Upper lobe of left lung (tissue), 6 donors: ENCODE measurements at regions not wholly inside any gene's neighbourhood (a gene's known extent, or its start where the extent isn't known, plus 50 kb on each side); places are given as distances from the start of the nearest gene placed in this dataset.

Source experiments
- ATAC-seq, 2 donors: fragments of 200-7000 bp; cut with Tn5 transposase; one replicate each; pipeline ENCODE4 v1.9.1; 2022; ENCODE audit warnings: mild to moderate bottlenecking in 2 of 2, moderate library complexity in 2 of 2; ENCODE audit not compliant: low FRiP score in 2 of 2
- DNase-seq, 2 donors: peaks; one replicate each; pipeline ENCODE4 v3.0.0-alpha.2; 2019 to 2020
- H3K27ac ChIP-seq, 4 donors: fragments of 200-600 bp; sonication (generic); one replicate each; pipeline ENCODE4 v1.5.1; 2016 to 2019
- H3K27me3 ChIP-seq, 4 donors: fragments of 200-600 bp; sonication (generic); one replicate each; pipeline ENCODE4 v1.5.1; 2017 to 2019
- H3K36me3 ChIP-seq, 4 donors: fragments of 200-600 bp; sonication (generic); one replicate each; pipeline ENCODE4 v1.5.1; 2016 to 2019
- H3K4me1 ChIP-seq, 4 donors: fragments of 200-600 bp; sonication (generic); one replicate each; pipeline ENCODE4 v1.5.1; 2018 to 2019
- H3K4me3 ChIP-seq, 4 donors: fragments of 200-600 bp; sonication (generic); one replicate each; pipeline ENCODE4 v1.5.1; 2017 to 2019; ENCODE audit warnings: mild to moderate bottlenecking in 2 of 4, moderate library complexity in 1 of 4
- H3K9me3 ChIP-seq, 4 donors: fragments of 200-600 bp; sonication (generic); one replicate each; pipeline ENCODE4 v1.5.1; 2018 to 2019
- CTCF ChIP-seq, 6 experiments: fragments of 450-650 bp in 4 of 6; fragments of 200-600 bp in 2 of 6; sonication (generic) in 2 of 6; IDR thresholded peaks; one replicate each; pipeline ENCODE4 v1.5.1; 2016 to 2019; ENCODE audit warnings: antibody characterized with exemption in 6 of 6
- EP300 ChIP-seq, 4 donors: sonication (generic); formaldehyde crosslinking; IDR thresholded peaks; one replicate each; pipeline ENCODE4 v1.5.1; 2017; ENCODE audit warnings: antibody characterized with exemption in 4 of 4, control low read depth in 2 of 4
- POLR2A ChIP-seq, 4 donors: fragments of 450-650 bp; IDR thresholded peaks; one replicate each; pipeline ENCODE4 v1.5.1; 2016 to 2017; ENCODE audit warnings: antibody characterized with exemption in 4 of 4, mild to moderate bottlenecking in 2 of 4
- POLR2AphosphoS5 ChIP-seq, 2 donors: sonication (generic); formaldehyde crosslinking; IDR thresholded peaks; one replicate each; pipeline ENCODE4 v1.5.1; 2017; ENCODE audit warnings: antibody characterized with exemption in 2 of 2
- WGBS, 2 donors: methylation state at CpG; one replicate each; pipeline ENCODE4 v1.1.5; 2017 to 2018; 5-methylcytosine and 5-hydroxymethylcytosine counted together
- donor health status: DM: no; HTN: no; CAD: no; lungs with moderate emphysema.
- donor health status: DM: no; HTN: yes; CAD: no; lungs with severe emphysema.

GRCh38 chr3:150357923-150358607 is 50.0 kb upstream of the TSC22D2 start:
- Histone ChIP-seq H3K4me3 (no peak overlapping the region), H3K27me3 (no peaks in the 10 kb centered on the region), H3K9me3 (no peaks in the 10 kb centered on the region), H3K4me1 (no peaks in the 10 kb centered on the region), H3K36me3 (no peaks in the 10 kb centered on the region), H3K27ac (no peak overlapping the region)
- ATAC-seq, result no peak
- 89 to 91% methylated on average over 10 of the region's 10 CpGs for WGBS, 2 donors
- TF ChIP-seq EP300 (IDR thresholded peaks at IDR 0.05) (no peak), POLR2AphosphoS5 (IDR thresholded peaks at IDR 0.05) (no peak), POLR2A (IDR thresholded peaks at IDR 0.05) (no peak), CTCF (IDR thresholded peaks at IDR 0.05) (no peak)
- DNase-seq, result no peak

- H3K4me3 ChIP-seq, result no peak overlapping the region
- no peak for ATAC-seq
- H3K36me3 ChIP-seq, result no peaks in the 10 kb centered on the region
- H3K27ac ChIP-seq, result no peak overlapping the region
- TF ChIP-seq EP300 (IDR thresholded peaks at IDR 0.05), result no peak
- TF ChIP-seq POLR2AphosphoS5 (IDR thresholded peaks at IDR 0.05), result no peak
- no peak for TF ChIP-seq CTCF (IDR thresholded peaks at IDR 0.05)
- no peak for TF ChIP-seq POLR2A (IDR thresholded peaks at IDR 0.05)
- WGBS, 2 donors, result 80 to 86% methylated on average over 1 of the region's 1 CpG
- H3K9me3 ChIP-seq, result no peaks in the 10 kb centered on the region
- no peaks in the 10 kb centered on the region for H3K4me1 ChIP-seq
- no peaks in the 10 kb centered on the region for H3K27me3 ChIP-seq
- DNase-seq, result no peak
These were observed 51.0 kb upstream of the TSC22D2 start for GRCh38 chr3:150357140-150357539.

GRCh38 chr3:150355574-150355973 is 52.5 kb upstream of the TSC22D2 start:
- H3K4me3 ChIP-seq, result no peak overlapping the region
- no peaks in the 10 kb centered on the region for H3K36me3 ChIP-seq
- ATAC-seq (no peak), DNase-seq (no peak)
- no peaks in the 10 kb centered on the region for H3K27me3 ChIP-seq
- TF ChIP-seq CTCF (IDR thresholded peaks at IDR 0.05) (no peak), EP300 (IDR thresholded peaks at IDR 0.05) (no peak), POLR2A (IDR thresholded peaks at IDR 0.05) (no peak), POLR2AphosphoS5 (IDR thresholded peaks at IDR 0.05) (no peak)
- no peaks in the 10 kb centered on the region for H3K9me3 ChIP-seq
- 72 to 75% methylated on average over 1 of the region's 1 CpG for WGBS, 2 donors
- H3K27ac ChIP-seq, result no peak overlapping the region
- H3K4me1 ChIP-seq, result no peaks in the 10 kb centered on the region

- ATAC-seq (no peak), DNase-seq (no peak)
- Histone ChIP-seq H3K36me3 (no peaks in the 10 kb centered on the region), H3K27me3 (no peaks in the 10 kb centered on the region), H3K4me1 (peaks cover 0 to 7% (median 7%) of the 10 kb centered on the region in 4 donors), H3K4me3 (no peak overlapping the region), H3K9me3 (no peaks in the 10 kb centered on the region), H3K27ac (no peak overlapping the region)
- TF ChIP-seq POLR2A (IDR thresholded peaks at IDR 0.05) (no peak), EP300 (IDR thresholded peaks at IDR 0.05) (no peak), POLR2AphosphoS5 (IDR thresholded peaks at IDR 0.05) (no peak), CTCF (IDR thresholded peaks at IDR 0.05) (no peak)
- 95 to 96% methylated on average over 4 of the region's 4 CpGs for WGBS, 2 donors
These were observed 55.2 kb upstream of the TSC22D2 start for GRCh38 chr3:150352931-150353330.

- Histone ChIP-seq H3K27me3 (no peaks in the 10 kb centered on the region), H3K4me3 (no peak overlapping the region), H3K36me3 (no peaks in the 10 kb centered on the region), H3K4me1 (peaks cover 0 to 7% (median 7%) of the 10 kb centered on the region in 4 donors), H3K9me3 (no peaks in the 10 kb centered on the region), H3K27ac (no peak overlapping the region)
- TF ChIP-seq EP300 (IDR thresholded peaks at IDR 0.05) (no peak), POLR2AphosphoS5 (IDR thresholded peaks at IDR 0.05) (no peak), POLR2A (IDR thresholded peaks at IDR 0.05) (no peak), CTCF (IDR thresholded peaks at IDR 0.05) (no peak)
- ATAC-seq, result no peak
- no peak for DNase-seq
- WGBS, 2 donors, result 96 to 100% methylated on average over 3 of the region's 3 CpGs
These were observed 56.7 kb upstream of the TSC22D2 start for GRCh38 chr3:150351398-150351797.
